Transverse colon (tissue), 4 donors: ENCODE measurements at regions not wholly inside any gene's neighbourhood (a gene's known extent, or its start where the extent isn't known, plus 50 kb on each side); places are given as distances from the start of the nearest gene placed in this dataset.

ENCODE experiments used
- DNase-seq: peaks from one replicate; pipeline ENCODE4 v3.0.0-alpha.2; 2019
- H3K27ac ChIP-seq, 4 donors: fragments of 200-600 bp; sonication (generic); 2 replicates each; pipeline ENCODE4 v1.5.1; 2016 to 2018; ENCODE audit warnings: inconsistent platforms in 4 of 4
- H3K27me3 ChIP-seq: fragments of 200-600 bp; sonication (generic); 2 replicates; pipeline ENCODE4 v1.5.1; 2017; ENCODE audit warnings: inconsistent platforms
- H3K36me3 ChIP-seq, 4 donors: fragments of 200-600 bp; sonication (generic); 2 replicates each; pipeline ENCODE4 v1.5.1; 2017 to 2019; ENCODE audit warnings: inconsistent platforms in 4 of 4
- H3K4me1 ChIP-seq, 4 donors: fragments of 200-600 bp; sonication (generic); 2 replicates each; pipeline ENCODE4 v1.5.1; 2017 to 2020; ENCODE audit warnings: inconsistent platforms in 4 of 4
- H3K4me3 ChIP-seq, 4 donors: fragments of 200-600 bp; sonication (generic); 1 replicate in 1 of 4; 2 replicates in 3 of 4; pipeline versions ENCODE4 v1.5.1 to v1.6.1; 2017 to 2019; ENCODE audit warnings: inconsistent platforms in 4 of 4
- H3K9me3 ChIP-seq, 2 donors: fragments of 200-600 bp; sonication (generic); 2 replicates each; pipeline ENCODE4 v1.5.1; 2017 to 2019; ENCODE audit warnings: inconsistent platforms in 2 of 2
- EP300 ChIP-seq: sonication (generic); formaldehyde crosslinking; IDR thresholded peaks from one replicate; pipeline ENCODE4 v1.6.1; 2017; ENCODE audit warnings: antibody characterized with exemption, low read depth
- POLR2A ChIP-seq: fragments of 450-650 bp; IDR thresholded peaks from one replicate; pipeline ENCODE4 v1.6.1; 2016; ENCODE audit warnings: antibody characterized with exemption, mild to moderate bottlenecking, moderate library complexity
- POLR2AphosphoS5 ChIP-seq, 3 donors: sonication (generic); formaldehyde crosslinking; IDR thresholded peaks; one replicate each; pipeline ENCODE4 v1.6.1; 2016; ENCODE audit warnings: antibody characterized with exemption in 3 of 3
- WGBS, 2 donors: methylation state at CpG; one replicate each; pipeline ENCODE4 v1.1.5; 2018; ENCODE audit warnings: low coverage in 1 of 2; 5-methylcytosine and 5-hydroxymethylcytosine counted together
- in situ Hi-C, 4 donors: fragments of 200-750 bp; cut with MboI; loops; one replicate each; pipeline versions ENCODE4 v1.15.0 to v1.15.1; 2017; ENCODE audit warnings: low sequenced_read_pairs in 3 of 4, low pct_ligation_motif_present in 1 of 4, low pct_unique_long_range_greater_than_20kb in 1 of 4
- intact Hi-C: fragments of 100-400 bp; cut with DNase I; formaldehyde crosslinking; loops from one replicate; pipeline ENCODE4 v1.15.1; 2023; ENCODE audit warnings: low total_unique reads
- TF ChIP-seq, protein P1 (sequence below), 5 experiments: fragments of 200-600 bp in 3 of 5; fragments of 450-650 bp in 2 of 5; sonication (generic) in 3 of 5; IDR thresholded peaks; 1 replicate in 2 of 5; 2 replicates in 3 of 5; pipeline ENCODE4 v1.5.1; 2016 to 2017; ENCODE audit warnings: antibody characterized with exemption in 5 of 5, inconsistent platforms in 3 of 5, mild to moderate bottlenecking in 2 of 5, moderate library complexity in 1 of 5

DNA sequence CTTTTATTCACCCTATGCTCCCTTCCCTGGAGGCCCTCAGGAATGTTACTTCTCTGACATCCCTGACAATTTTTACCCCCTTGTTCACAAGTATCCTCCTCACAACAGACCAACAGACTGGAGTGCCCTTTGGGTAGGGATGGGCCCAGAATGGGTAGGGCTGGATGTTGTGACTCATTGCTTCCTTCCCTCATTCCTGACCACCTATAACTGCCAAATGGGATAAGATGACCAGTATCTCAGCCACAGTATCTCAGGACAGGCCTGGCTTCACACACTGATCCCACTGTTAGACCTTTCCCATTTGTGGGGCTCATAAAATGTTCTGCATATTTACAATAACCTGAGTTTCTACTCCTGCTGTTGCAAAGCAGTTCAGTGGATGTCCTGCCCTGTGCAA, 223.0 kb upstream of the LRFN2 start:
- H3K36me3 ChIP-seq = no peaks in the 10 kb centered on the region
- H3K9me3 ChIP-seq = no peaks in the 10 kb centered on the region
- no peak for DNase-seq
- H3K4me1 ChIP-seq = peaks cover 0 to under 1% (median 0%) of the 10 kb centered on the region in 4 donors
- no peak overlapping the region for H3K4me3 ChIP-seq
- H3K27me3 ChIP-seq = no peaks in the 10 kb centered on the region
- intact Hi-C loops (no loop called here), in situ Hi-C loops (loop anchor here in 2 of 4 donors (25.0 kb wide), 1 partner anchor 473 kb away; no protein-coding TSS in a partner anchor)
- no peak for TF ChIP-seq EP300
- TF ChIP-seq POLR2A = no peak
- no peak for TF ChIP-seq POLR2AphosphoS5 (IDR thresholded peaks at IDR 0.05)
- TF ChIP-seq, protein P1, sequence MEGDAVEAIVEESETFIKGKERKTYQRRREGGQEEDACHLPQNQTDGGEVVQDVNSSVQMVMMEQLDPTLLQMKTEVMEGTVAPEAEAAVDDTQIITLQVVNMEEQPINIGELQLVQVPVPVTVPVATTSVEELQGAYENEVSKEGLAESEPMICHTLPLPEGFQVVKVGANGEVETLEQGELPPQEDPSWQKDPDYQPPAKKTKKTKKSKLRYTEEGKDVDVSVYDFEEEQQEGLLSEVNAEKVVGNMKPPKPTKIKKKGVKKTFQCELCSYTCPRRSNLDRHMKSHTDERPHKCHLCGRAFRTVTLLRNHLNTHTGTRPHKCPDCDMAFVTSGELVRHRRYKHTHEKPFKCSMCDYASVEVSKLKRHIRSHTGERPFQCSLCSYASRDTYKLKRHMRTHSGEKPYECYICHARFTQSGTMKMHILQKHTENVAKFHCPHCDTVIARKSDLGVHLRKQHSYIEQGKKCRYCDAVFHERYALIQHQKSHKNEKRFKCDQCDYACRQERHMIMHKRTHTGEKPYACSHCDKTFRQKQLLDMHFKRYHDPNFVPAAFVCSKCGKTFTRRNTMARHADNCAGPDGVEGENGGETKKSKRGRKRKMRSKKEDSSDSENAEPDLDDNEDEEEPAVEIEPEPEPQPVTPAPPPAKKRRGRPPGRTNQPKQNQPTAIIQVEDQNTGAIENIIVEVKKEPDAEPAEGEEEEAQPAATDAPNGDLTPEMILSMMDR (IDR thresholded peaks at IDR 0.05) = no peak
- no peak overlapping the region for H3K27ac ChIP-seq

DNA sequence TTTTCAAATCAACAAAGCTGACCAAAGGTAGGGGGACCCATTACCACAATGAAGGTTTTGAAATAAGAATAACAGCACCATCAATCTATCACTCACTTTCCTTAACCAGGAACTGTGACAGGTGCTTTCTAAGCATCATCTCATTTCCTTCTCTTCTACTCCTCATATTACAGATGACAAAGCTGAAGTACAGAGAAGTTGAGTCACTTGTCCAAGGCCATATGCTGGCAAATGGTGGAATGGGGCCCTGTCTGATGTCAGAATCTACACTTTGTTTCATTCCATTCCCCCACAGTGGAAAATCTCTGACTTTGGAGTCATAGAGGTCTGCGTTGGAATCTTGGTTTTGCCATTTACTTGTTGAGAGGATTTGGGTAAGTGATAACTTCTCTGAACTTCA, 222.5 kb upstream of the LRFN2 start:
- H3K9me3 ChIP-seq = no peaks in the 10 kb centered on the region
- H3K4me3 ChIP-seq = no peak overlapping the region
- peaks cover 0 to 6% (median under 1%) of the 10 kb centered on the region in 4 donors for H3K4me1 ChIP-seq
- H3K36me3 ChIP-seq = no peaks in the 10 kb centered on the region
- DNase-seq = no peak
- intact Hi-C loops (no loop called here), in situ Hi-C loops (loop anchor here in 2 of 4 donors (25.0 kb wide), 1 partner anchor 472 kb away; no protein-coding TSS in a partner anchor)
- H3K27me3 ChIP-seq = no peaks in the 10 kb centered on the region
- TF ChIP-seq, protein P1 (IDR thresholded peaks at IDR 0.05) = no peak
- TF ChIP-seq EP300 = no peak
- no peak for TF ChIP-seq POLR2AphosphoS5 (IDR thresholded peaks at IDR 0.05)
- TF ChIP-seq POLR2A = no peak
- no peak overlapping the region for H3K27ac ChIP-seq
- 95% methylated on average over 1 of the region's 1 CpG; no CpG with 5 or more reads in 1 of the 2 donors for WGBS, 2 donors

DNA sequence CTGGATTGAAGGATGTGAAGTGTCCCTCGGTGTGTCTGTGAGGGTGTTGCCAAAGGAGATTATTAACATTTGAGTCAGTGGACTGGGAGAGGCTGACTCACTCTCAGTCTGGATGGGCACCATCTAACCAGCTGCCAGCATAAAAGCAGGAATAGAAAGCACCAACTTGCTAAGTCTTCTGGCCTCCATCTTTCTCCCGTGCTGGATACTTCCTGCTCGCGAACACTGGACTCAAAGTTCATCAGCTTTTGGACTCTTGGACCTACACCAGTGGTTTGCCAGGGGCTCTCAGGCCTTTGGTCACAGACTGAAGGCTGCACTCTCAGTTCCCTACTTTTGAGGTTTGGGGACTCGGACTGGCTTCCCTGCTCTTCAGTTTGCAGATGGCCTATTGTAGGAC, 220.3 kb upstream of the LRFN2 start:
- 61 to 63% methylated on average over 4 to 5 of the region's 5 CpGs for WGBS, 2 donors
- intact Hi-C loops (no loop called here), in situ Hi-C loops (loop anchor here in 2 of 4 donors (25.0 kb wide), 1 partner anchor 470 kb away; no protein-coding TSS in a partner anchor)

DNA sequence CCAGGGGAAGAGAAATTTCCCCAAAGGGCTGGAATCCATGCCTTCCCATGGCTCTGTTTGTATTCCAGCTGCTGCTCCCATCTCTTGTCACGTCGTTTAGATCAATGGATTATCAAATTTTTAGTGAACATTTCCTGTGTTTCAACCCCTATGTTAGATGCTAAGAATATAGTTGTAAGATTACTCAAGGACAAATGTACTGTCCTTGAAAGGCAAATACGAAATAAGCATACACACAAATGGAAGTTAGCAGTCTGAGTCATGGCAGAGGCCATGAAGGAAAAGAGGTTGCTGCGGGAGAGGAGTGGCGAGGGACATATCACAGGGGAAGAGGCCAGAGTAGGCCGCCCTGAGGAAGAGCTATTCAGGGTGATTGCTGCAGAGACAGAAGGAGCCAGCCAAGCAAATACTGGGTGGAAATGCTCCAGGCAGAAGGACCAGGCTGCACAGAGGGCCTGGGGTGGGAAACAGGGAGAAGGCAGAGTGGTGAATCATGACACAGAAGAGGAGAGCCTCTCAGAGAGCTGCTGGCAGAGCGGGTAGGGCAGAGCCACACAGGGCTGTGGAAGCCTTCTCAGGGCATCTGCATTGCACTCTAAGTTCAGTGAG, 219.2 kb upstream of the LRFN2 start:
- Histone ChIP-seq H3K27me3 (no peaks in the 10 kb centered on the region), H3K4me1 (peaks cover 0 to 16% (median 6%) of the 10 kb centered on the region in 4 donors), H3K36me3 (no peaks in the 10 kb centered on the region), H3K27ac (no peak overlapping the region), H3K9me3 (no peaks in the 10 kb centered on the region), H3K4me3 (no peak overlapping the region)
- no peak for DNase-seq
- TF ChIP-seq EP300 (no peak), POLR2AphosphoS5 (IDR thresholded peaks at IDR 0.05) (no peak), POLR2A (no peak)
- TF ChIP-seq, protein P1 (IDR thresholded peaks at IDR 0.05) = no peak
- 81 to 93% methylated on average over 5 to 7 of the region's 7 CpGs for WGBS, 2 donors
- intact Hi-C loops (no loop called here), in situ Hi-C loops (loop anchor here in 2 of 4 donors (25.0 kb wide), 1 partner anchor 469 kb away; no protein-coding TSS in a partner anchor)

More for the DNA sequence above, 220.3 kb upstream of the LRFN2 start:
- DNase-seq = no peak
- Histone ChIP-seq H3K4me3 (no peak overlapping the region), H3K4me1 (peaks cover 0 to 16% (median 6%) of the 10 kb centered on the region in 4 donors), H3K9me3 (no peaks in the 10 kb centered on the region), H3K27me3 (no peaks in the 10 kb centered on the region), H3K27ac (no peak overlapping the region), H3K36me3 (no peaks in the 10 kb centered on the region)
- no peak for TF ChIP-seq EP300
- TF ChIP-seq, protein P1 (IDR thresholded peaks at IDR 0.05) = no peak
- TF ChIP-seq POLR2A = no peak
- TF ChIP-seq POLR2AphosphoS5 (IDR thresholded peaks at IDR 0.05) = no peak
